ENCODE measurements at regions not wholly inside any gene's neighbourhood (a gene's known extent, or its start where the extent isn't known, plus 50 kb on each side); places are given as distances from the start of the nearest gene placed in this dataset.

DNA sequence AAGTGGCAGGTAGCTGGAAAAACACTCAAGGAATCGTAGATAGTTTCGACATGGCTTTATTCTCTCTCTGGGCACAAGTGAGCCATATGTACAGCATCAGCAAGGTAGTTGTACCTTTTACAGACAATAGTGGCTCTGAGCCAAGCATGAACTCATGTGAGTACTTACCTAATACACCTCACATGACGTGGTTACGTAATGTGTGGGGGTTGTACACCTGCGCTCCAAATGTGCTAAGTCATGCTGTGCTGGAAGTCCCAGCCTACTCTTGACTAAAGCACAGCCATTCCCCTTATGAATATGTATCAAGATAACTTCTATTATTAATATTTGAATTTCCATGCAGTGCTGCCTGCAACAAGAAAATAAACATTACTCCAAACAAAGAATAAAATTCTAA, 78.8 kb upstream of the HMGN3 start:
- no peaks in the 10 kb centered on the region for H3K4me1 ChIP-seq
- H3K4me3 ChIP-seq: no peak overlapping the region
- H3K27me3 ChIP-seq: no peaks in the 10 kb centered on the region
- H3K9me3 ChIP-seq: no peaks in the 10 kb centered on the region
- TF ChIP-seq POLR2A (IDR thresholded peaks at IDR 0.05) (no peak), POLR2AphosphoS5 (IDR thresholded peaks at IDR 0.05) (no peak), EP300 (IDR thresholded peaks at IDR 0.05) (no peak)
- TF ChIP-seq, protein P1, sequence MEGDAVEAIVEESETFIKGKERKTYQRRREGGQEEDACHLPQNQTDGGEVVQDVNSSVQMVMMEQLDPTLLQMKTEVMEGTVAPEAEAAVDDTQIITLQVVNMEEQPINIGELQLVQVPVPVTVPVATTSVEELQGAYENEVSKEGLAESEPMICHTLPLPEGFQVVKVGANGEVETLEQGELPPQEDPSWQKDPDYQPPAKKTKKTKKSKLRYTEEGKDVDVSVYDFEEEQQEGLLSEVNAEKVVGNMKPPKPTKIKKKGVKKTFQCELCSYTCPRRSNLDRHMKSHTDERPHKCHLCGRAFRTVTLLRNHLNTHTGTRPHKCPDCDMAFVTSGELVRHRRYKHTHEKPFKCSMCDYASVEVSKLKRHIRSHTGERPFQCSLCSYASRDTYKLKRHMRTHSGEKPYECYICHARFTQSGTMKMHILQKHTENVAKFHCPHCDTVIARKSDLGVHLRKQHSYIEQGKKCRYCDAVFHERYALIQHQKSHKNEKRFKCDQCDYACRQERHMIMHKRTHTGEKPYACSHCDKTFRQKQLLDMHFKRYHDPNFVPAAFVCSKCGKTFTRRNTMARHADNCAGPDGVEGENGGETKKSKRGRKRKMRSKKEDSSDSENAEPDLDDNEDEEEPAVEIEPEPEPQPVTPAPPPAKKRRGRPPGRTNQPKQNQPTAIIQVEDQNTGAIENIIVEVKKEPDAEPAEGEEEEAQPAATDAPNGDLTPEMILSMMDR (IDR thresholded peaks at IDR 0.05): no peak
- ATAC-seq: no peak
- 85 to 94% methylated on average over 3 of the region's 5 CpGs for WGBS, 2 donors (ENCODE audit: low coverage in 1 of 2)
- H3K27ac ChIP-seq: no peak overlapping the region
- no peaks in the 10 kb centered on the region for H3K36me3 ChIP-seq

DNA sequence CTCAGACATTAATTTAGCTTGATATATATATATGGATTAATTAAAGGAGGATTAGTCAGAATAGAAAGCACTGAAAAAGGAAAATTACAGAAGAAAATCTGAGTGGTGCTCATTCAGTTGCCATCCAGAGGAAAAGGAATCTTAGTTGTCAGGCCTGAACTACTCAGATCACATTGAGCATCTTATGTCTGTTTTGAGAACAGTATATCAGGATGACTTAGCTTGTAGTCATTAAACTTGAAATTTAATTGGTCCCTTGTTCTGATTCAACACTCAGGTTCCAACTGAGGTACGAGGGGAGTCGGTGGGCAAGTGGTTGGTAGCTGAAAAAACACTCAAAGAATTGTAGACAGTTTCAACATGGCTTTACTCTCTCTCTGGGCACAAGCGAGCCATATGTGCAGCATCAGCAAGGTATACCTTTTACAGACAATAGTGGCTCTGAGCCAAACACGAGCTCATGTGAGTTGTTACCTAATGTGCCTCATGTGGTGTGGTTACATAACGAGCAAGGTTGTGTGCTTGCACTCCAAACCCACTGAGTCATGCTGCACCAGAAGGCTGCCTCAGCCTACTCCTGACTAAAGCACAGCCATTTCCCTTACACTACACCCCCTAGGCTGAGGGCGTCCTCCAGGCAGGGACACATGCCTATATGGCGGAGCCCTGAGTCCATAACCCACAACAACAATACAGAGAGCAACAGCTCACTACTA, 73.0 kb upstream of the HMGN3 start:
- H3K36me3 ChIP-seq: no peaks in the 10 kb centered on the region
- H3K4me3 ChIP-seq: no peak overlapping the region
- TF ChIP-seq EP300 (IDR thresholded peaks at IDR 0.05): no peak
- TF ChIP-seq, protein P1 (IDR thresholded peaks at IDR 0.05): no peak
- no peak for TF ChIP-seq POLR2A (IDR thresholded peaks at IDR 0.05)
- no peak for TF ChIP-seq POLR2AphosphoS5 (IDR thresholded peaks at IDR 0.05)
- H3K9me3 ChIP-seq: no peaks in the 10 kb centered on the region
- ATAC-seq: no peak
- no peaks in the 10 kb centered on the region for H3K27me3 ChIP-seq
- WGBS, 2 donors (ENCODE audit: low coverage in 1 of 2): 94 to 100% methylated on average over 1 to 5 of the region's 7 CpGs
- H3K4me1 ChIP-seq: no peaks in the 10 kb centered on the region
- H3K27ac ChIP-seq: no peak overlapping the region

DNA sequence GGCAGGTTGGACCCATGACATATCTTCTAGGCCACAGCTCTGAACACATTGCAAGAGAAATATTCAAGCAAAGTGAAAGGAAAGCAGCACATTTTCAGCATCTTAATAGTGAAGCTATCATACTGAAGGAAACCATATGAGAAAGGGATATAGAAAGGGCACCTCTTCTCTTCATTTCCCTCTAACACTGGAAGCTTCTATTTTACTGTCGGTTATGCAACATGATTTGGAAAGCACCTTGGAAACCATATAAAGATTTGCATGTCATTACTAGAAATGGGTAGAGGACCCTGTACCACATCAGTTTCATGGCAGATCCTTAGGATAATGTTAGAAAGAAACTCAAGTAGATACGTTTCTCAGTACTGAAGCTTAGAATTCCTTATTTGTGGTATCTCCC, 70.5 kb upstream of the HMGN3 start:
- Histone ChIP-seq H3K36me3 (no peaks in the 10 kb centered on the region), H3K27ac (no peak overlapping the region), H3K27me3 (no peaks in the 10 kb centered on the region), H3K9me3 (no peaks in the 10 kb centered on the region), H3K4me3 (no peak overlapping the region), H3K4me1 (no peaks in the 10 kb centered on the region)
- no peak for ATAC-seq
- TF ChIP-seq, protein P1 (IDR thresholded peaks at IDR 0.05): no peak
- TF ChIP-seq EP300 (IDR thresholded peaks at IDR 0.05) (no peak), POLR2AphosphoS5 (IDR thresholded peaks at IDR 0.05) (no peak), POLR2A (IDR thresholded peaks at IDR 0.05) (no peak)
- 57 to 95% methylated on average over 1 to 2 of the region's 2 CpGs for WGBS, 2 donors (ENCODE audit: low coverage in 1 of 2)

DNA sequence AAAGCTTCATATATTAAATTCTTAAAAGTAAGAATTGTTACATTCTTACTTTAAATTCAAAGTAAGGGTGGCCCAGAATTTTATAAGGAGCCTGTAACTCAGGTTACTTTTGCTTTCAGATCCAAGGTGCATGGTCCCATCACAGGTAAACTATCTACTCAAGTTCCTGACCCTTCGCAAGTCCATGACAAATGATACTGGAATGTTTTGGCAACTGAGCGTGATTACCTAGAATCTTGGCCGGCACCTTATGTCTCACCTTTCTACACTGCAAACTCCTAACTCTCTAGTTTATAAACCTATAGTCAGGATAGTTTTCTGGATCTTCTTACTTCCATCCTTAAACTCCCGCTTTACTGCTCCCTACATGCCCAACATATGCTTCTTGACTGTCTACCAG, 67.9 kb upstream of the HMGN3 start:
- no peaks in the 10 kb centered on the region for H3K9me3 ChIP-seq
- H3K27ac ChIP-seq: no peak overlapping the region
- TF ChIP-seq, protein P1 (IDR thresholded peaks at IDR 0.05): no peak
- TF ChIP-seq POLR2A (IDR thresholded peaks at IDR 0.05) (no peak), POLR2AphosphoS5 (IDR thresholded peaks at IDR 0.05) (no peak)
- 91 to 93% methylated on average over 4 of the region's 4 CpGs for WGBS, 2 donors (ENCODE audit: low coverage in 1 of 2)
- no peaks in the 10 kb centered on the region for H3K27me3 ChIP-seq
- H3K36me3 ChIP-seq: no peaks in the 10 kb centered on the region
- H3K4me3 ChIP-seq: no peak overlapping the region
- H3K4me1 ChIP-seq: no peaks in the 10 kb centered on the region
- ATAC-seq: no peak

DNA sequence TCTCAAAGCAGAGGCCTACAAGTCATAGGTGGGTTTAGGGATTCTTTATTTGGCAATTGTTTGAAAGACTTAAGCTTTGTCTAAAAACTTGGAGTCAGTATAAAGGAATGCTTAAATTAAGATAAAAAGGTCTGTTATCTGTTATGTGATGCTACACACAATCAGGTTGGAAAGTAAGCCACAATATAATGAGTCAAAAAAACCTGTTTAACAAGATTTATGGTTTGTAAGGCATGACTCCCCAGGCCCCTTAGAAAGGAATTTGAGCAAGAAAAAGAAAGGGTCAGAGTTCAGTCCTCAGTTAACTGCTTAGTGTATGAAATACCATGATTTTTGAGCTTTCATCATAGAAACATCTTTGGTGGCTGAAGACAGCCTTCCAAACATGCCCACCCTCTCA, 66.8 kb upstream of the HMGN3 start:
- TF ChIP-seq POLR2A (IDR thresholded peaks at IDR 0.05) (no peak), EP300 (IDR thresholded peaks at IDR 0.05) (no peak), POLR2AphosphoS5 (IDR thresholded peaks at IDR 0.05) (no peak)
- TF ChIP-seq, protein P1 (IDR thresholded peaks at IDR 0.05): no peak
- Histone ChIP-seq H3K27me3 (no peaks in the 10 kb centered on the region), H3K27ac (no peak overlapping the region), H3K4me1 (no peaks in the 10 kb centered on the region), H3K36me3 (no peaks in the 10 kb centered on the region), H3K4me3 (no peak overlapping the region), H3K9me3 (no peaks in the 10 kb centered on the region)
- no peak for ATAC-seq

All from gastroesophageal sphincter (tissue), 4 donors.